A673 (cell line): ENCODE measurements at regions not wholly inside any gene's neighbourhood (a gene's known extent, or its start where the extent isn't known, plus 50 kb on each side); places are given as distances from the start of the nearest gene placed in this dataset.

Source experiments
- EZH2 ChIP-seq: fragments of 200-600 bp; sonication (generic); IDR thresholded peaks from 2 replicates; pipeline ENCODE4 v1.6.1; 2017; ENCODE audit warnings: borderline replicate concordance, low read depth, mild to moderate bottlenecking, mixed read lengths, antibody characterized with exemption, low read length; ENCODE audit not compliant: poor library complexity, severe bottlenecking
- TF ChIP-seq, protein P1 (sequence below): fragments of 300-800, 200-600 bp; sonication (generic); conservative IDR thresholded peaks from 2 replicates; pipeline ENCODE4 v1.5.1; 2017; ENCODE audit warnings: low read depth, mild to moderate bottlenecking, antibody characterized with exemption, low read length, moderate library complexity, mixed read lengths

DNA sequence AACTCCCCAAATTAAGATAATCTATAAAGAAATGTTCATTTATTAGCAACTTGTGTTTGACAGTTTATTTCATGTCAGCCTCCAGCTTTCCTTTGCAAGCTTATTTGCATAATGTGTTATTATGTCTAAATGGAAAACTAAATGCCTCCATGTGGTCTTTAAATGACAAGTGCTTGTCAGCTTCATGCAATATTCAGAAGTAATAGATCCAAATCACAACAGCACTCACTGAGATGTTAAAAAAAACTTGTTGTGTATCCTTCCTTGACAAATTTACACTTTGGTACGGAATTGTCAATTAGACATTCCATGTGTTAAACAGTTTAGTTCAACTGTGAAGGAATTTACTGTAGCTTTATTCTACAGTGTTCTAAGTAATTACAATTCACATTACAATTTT, 124.4 kb upstream of the PTBP2 start:
- TF ChIP-seq, protein P1, sequence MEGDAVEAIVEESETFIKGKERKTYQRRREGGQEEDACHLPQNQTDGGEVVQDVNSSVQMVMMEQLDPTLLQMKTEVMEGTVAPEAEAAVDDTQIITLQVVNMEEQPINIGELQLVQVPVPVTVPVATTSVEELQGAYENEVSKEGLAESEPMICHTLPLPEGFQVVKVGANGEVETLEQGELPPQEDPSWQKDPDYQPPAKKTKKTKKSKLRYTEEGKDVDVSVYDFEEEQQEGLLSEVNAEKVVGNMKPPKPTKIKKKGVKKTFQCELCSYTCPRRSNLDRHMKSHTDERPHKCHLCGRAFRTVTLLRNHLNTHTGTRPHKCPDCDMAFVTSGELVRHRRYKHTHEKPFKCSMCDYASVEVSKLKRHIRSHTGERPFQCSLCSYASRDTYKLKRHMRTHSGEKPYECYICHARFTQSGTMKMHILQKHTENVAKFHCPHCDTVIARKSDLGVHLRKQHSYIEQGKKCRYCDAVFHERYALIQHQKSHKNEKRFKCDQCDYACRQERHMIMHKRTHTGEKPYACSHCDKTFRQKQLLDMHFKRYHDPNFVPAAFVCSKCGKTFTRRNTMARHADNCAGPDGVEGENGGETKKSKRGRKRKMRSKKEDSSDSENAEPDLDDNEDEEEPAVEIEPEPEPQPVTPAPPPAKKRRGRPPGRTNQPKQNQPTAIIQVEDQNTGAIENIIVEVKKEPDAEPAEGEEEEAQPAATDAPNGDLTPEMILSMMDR = no peak
- no peak for TF ChIP-seq EZH2
